GM20431 (cell line): ENCODE measurements at regions not wholly inside any gene's neighbourhood (a gene's known extent, or its start where the extent isn't known, plus 50 kb on each side); places are given as distances from the start of the nearest gene placed in this dataset.
"Not testable (repeated sequence)": the region's sequence is repeated elsewhere in the genome, so short reads cannot be mapped to it uniquely, and the experiment has no call there.

ENCODE experiments used
- in situ Hi-C: fragments of 300-500 bp; cut with MseI, MboI; formaldehyde crosslinking; loops from one replicate; pipeline ENCODE4 v1.15.0; 2020; ENCODE audit warnings: low sequenced_read_pairs; ENCODE audit not compliant: unreplicated experiment

GRCh38 chr15:69615736-69616135, 163.1 kb downstream of the RPLP1 start:
- in situ Hi-C loops = no loop called here

GRCh38 chr15:69616558-69616957, 163.9 kb downstream of the RPLP1 start:
- in situ Hi-C loops = no loop called here

GRCh38 chr15:69617144-69617543, 164.5 kb downstream of the RPLP1 start:
- in situ Hi-C loops = not testable (repeated sequence)

- in situ Hi-C loops = no loop called here
These were observed 171.0 kb downstream of the RPLP1 start for GRCh38 chr15:69623392-69624154.

GRCh38 chr15:69624155-69624520, 171.5 kb downstream of the RPLP1 start:
- in situ Hi-C loops = no loop called here

GRCh38 chr15:69624816-69625215, 172.2 kb downstream of the RPLP1 start:
- in situ Hi-C loops = no loop called here

- in situ Hi-C loops = no loop called here
These were observed 172.7 kb downstream of the RPLP1 start for GRCh38 chr15:69625328-69625727.

GRCh38 chr15:69626095-69627066, 173.8 kb downstream of the RPLP1 start:
- in situ Hi-C loops = no loop called here

GRCh38 chr15:69627548-69628158, 175.0 kb downstream of the RPLP1 start:
- in situ Hi-C loops = no loop called here

GRCh38 chr15:69628256-69629093, 175.9 kb downstream of the RPLP1 start:
- in situ Hi-C loops = no loop called here

GRCh38 chr15:69629631-69630161, 177.1 kb downstream of the RPLP1 start:
- in situ Hi-C loops = no loop called here

GRCh38 chr15:69631005-69631404, 178.4 kb downstream of the RPLP1 start:
- in situ Hi-C loops = no loop called here

- in situ Hi-C loops = no loop called here
These were observed 179.4 kb downstream of the RPLP1 start for GRCh38 chr15:69631978-69632377.

GRCh38 chr15:69634860-69635259, 182.2 kb downstream of the RPLP1 start:
- in situ Hi-C loops = no loop called here

- in situ Hi-C loops = no loop called here
These were observed 183.7 kb downstream of the RPLP1 start for GRCh38 chr15:69636169-69636915.

- in situ Hi-C loops = no loop called here
These were observed 185.2 kb downstream of the RPLP1 start for GRCh38 chr15:69637818-69638217.

GRCh38 chr15:69643476-69643875, 190.9 kb downstream of the RPLP1 start:
- in situ Hi-C loops = no loop called here

GRCh38 chr15:69643971-69644370, 191.4 kb downstream of the RPLP1 start:
- in situ Hi-C loops = no loop called here

GRCh38 chr15:69644876-69645275, 192.3 kb downstream of the RPLP1 start:
- in situ Hi-C loops = no loop called here
